NCI-H748 treated with DMSO at 0.1 percent for 48 hours (cell line): ENCODE measurements at regions not wholly inside any gene's neighbourhood (a gene's known extent, or its start where the extent isn't known, plus 50 kb on each side); places are given as distances from the start of the nearest gene placed in this dataset.
"Not testable (repeated sequence)": the region's sequence is repeated elsewhere in the genome, so short reads cannot be mapped to it uniquely, and the experiment has no call there.

ENCODE experiments used
- DNase-seq: peaks from one replicate; lab custom pipeline; 2025; lab: John Stamatoyannopoulos, UW

DNA sequence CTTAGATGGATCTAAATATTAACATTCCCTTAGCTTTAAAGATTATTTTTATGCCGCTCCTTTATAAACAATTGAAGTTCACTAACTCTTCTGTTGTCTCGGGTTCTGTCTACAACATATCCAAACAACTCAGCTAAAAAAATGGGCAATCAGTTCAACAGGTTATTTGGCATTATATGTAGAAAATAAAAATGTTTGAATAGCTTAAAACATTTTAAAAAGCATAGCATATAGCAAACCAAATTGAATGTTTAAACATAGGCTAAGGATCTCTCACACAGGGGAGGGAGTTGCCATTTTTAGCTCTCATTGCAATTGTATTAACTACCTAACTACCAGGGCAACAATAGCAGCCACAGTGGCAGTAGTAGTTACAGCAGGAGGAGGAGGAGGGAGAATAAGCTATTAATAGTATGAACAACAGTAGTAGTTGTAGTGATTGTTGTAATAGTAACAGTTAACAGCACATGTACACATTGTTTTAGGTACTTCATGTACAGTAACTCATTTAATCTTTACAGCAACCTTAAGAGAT is 404.2 kb downstream of the KCNRG start:
- no peak for DNase-seq

DNA sequence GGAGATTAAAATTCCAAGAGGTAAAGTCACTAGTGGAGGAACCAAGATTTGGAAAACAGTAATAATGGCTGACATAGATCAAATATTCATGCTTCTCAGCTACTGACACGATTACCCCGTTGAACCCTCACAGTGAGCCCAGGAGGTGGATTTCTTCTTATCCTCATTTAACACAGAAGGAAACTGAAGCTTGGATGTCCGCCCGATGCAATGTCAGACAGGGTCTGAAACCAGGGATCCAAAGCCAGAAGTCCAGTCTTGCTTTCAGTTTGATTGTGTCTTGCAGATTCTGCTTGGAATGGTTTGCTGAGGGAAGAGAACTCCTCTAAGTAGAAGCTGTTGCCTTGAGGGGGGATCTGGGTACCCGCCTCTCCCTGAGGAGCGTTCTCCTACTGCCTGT is 404.7 kb downstream of the KCNRG start:
- DNase-seq, result no peak

DNA sequence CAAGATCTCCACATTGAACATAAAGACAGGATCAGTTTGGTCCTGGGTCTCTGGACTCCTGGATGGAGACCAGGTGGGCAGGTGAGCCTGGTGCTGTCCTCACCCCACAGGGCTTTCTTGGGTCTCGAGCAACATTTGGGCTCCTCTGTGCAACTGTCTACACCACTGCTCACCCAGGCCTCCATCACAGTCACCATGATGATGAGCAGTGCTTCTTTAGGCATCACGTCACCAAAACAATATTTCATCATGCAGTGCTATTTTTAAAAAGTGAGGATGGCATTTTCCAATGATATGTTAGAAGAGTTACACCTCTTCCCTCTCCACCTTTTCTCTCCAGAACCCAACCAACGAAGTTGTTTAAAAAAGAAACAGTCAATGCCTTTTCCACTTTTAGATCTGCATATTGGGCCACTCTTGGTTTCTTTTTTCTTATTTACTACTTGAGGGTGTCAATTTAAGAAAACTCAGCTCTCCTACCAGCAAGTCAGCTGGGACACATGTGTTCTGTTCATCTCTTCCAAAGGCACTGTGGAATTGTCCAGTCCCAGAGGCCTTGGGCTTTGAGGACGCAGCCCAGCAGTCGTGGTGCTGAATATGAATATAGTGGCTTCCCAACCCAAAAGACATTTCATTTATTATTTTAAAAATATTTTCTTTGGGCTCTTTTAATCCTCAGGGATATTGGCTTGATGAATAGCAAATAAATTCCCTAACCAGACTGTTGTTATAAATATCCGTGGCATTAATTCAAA is 405.7 kb downstream of the KCNRG start:
- DNase-seq, result no peak

DNA sequence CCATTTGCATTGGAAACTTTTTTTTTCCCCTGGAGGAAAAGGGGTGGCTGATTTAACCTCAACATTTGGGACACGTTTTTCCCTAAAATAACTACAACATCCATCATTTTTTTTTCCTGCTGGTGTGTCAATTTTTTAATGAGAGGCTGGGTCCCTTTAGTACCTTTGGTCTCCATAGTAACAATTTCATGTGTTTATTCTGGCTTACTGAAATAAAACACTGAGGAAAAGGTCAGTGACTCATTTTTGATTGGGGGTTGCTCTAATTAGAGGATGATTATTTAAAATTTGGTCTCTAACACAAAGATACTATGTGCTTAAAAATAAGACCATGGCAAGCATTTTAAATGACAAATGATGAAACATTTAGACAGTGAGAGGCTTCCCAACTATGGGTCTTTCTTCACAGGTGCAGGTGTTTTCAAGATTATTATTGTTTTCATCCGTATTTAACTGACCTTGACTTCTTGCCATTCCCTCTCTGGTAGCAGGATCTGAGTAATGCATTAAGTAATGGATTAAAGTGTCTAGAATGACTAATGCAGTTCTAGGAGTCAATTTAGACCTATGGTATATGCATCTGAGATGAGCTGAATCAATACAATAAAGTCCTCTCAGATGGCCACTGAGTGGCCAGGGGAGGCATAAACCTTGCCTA is 406.4 kb downstream of the KCNRG start:
- DNase-seq, result peak; percentile 87

- DNase-seq, result peak; percentile 75
Observed at GRCh38 chr13:50422181-50423148, 407.2 kb downstream of the KCNRG start.

- no peak for DNase-seq
Observed at GRCh38 chr13:50424993-50425392, 409.7 kb downstream of the KCNRG start.

GRCh38 chr13:50425772-50426171 is 410.5 kb downstream of the KCNRG start:
- DNase-seq, result no peak

DNA sequence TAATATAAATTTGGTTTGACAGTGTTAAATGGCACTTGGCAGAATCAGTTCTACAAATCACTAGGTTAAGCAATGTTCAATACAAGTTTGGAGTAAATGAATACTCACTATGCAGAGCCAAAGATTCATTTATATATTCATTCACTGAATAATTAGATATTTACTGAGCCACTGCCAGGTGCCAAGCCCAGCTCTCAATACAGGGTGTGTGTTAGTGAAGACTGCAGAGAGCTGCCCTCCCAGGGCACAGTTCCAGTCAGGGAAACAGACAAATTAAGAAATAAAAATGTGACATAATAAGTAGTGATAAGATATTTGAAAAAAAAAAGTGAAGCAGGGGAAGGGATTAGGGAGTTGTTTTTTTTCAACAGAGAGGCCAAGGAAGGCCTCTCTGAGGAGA is 411.7 kb downstream of the KCNRG start:
- no peak for DNase-seq

- not testable (repeated sequence) for DNase-seq
Observed at GRCh38 chr13:50427511-50427910, 412.3 kb downstream of the KCNRG start.

DNA sequence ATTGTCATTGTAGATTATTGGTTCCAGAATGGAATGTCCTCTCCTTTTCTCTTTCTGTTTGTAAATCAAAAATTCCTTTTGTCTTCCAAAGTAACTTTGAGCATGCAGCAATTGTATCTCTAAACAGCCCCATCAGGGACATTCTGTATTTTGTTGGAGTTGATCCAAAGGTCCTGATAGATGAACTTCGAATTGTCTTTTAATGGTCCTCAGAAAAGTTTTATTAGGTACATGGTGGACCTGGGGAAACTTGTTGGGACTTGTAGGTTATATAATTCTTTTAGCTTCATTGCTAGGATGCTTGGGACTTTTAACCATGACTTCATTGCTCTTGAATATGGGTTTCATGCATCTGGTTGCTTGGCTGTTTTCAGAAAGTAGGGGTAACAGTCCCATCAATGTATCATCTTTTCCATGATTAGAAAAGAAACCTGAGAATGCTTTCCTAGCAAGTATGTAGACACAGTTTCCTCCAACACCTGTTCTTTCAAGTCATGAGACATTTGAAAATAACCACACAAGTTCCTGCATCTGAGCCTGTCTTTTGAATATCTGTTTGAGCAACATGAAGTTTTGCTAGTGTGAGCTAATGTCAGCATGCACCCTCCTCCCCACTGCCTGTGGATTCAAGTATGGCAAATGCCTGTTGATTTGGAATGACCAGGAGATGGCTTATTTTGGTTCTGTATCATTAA is 413.1 kb downstream of the KCNRG start:
- no peak for DNase-seq

- DNase-seq, result no peak
Observed at GRCh38 chr13:50435011-50435410, 408.5 kb downstream of the DLEU7 start.

GRCh38 chr13:50437252-50437651 is 406.2 kb downstream of the DLEU7 start:
- no peak for DNase-seq

GRCh38 chr13:50438351-50438750 is 405.1 kb downstream of the DLEU7 start:
- DNase-seq, result no peak

- no peak for DNase-seq
Observed at GRCh38 chr13:50441130-50441529, 402.4 kb downstream of the DLEU7 start.

- no peak for DNase-seq
Observed at GRCh38 chr13:50444726-50445125, 398.8 kb downstream of the DLEU7 start.

GRCh38 chr13:50446611-50447010 is 396.9 kb downstream of the DLEU7 start:
- no peak for DNase-seq

DNA sequence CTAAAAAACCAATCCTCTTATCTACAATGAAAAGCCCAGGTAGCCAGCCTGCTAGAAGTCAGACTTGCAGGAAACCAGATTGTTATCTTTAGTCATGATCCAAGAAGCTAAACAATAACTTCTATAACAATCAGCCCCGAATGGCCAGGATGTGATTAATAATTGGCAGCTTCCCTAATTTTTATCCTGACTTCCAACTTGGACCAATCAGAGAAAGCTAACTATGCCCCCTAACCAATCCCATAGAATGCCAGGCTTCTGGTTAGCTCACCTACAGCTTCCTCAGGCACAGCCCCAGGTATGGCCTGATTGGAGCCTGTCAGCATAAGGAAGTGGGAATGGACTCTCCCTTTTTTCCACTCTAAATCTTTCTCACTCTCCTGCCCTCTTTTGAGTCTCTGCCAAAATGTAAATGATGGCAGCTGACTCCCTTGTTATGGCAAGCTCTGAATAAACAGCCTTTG is 394.9 kb downstream of the DLEU7 start:
- DNase-seq, result no peak

DNA sequence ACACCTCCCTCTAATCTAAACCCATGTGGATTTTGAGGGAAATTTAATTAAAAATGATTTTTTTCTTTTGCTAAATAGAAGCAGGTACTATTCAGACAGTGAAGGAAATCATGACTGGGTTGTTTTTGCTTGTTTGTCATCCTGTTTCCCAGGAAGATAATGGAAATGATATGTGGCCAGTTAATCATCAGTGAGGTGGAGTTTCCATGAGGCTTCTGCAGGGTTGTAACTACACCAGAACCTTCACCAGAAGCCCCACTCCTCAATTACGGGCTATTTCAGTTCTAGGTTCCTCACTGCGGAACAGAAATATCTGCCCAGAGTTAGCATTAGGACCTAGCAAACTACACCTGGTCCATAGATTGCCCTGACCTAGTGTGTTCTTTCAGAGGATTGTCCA is 394.0 kb downstream of the DLEU7 start:
- no peak for DNase-seq

DNA sequence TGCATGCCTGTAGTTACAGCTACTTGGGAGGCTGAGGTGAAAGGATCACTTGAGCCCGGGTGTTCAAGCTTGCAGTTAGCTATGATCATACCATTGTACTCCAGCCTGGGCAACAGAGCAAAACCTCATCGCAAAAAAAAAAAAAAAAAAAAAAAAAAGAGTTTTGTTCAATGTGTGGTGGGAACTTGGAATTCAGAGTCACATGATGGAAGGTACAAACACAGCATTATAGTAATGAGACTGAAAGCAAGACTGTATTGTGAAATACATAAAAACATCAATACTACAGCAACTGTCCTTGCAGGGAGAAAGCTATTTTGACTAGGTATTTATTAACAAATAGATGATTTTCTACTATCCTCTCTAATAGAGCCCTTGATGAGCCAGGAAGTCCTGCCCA is 393.2 kb downstream of the DLEU7 start:
- DNase-seq, result no peak

GRCh38 chr13:50451609-50452008 is 391.9 kb downstream of the DLEU7 start:
- no peak for DNase-seq

- no peak for DNase-seq
Observed at GRCh38 chr13:50452028-50452427, 391.5 kb downstream of the DLEU7 start.

DNA sequence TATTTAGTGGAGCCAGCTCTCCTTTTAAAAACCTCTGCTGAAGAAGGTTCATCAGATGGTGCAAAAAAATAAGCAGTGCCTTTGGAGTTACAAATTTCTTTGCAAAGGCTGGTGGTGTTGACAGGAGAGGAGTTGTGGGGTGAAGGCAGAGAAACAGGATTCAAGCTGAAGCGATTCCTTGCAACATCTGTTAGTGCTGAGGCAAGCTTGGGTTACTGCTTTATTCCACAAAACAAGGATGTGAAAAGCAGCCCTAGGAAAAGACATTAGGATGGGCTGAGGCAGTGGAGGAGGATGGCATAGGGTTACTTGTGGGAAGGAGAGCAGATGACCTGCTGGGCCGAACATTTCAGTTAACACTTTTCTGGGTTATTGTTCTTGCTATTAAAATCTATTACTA is 390.7 kb downstream of the DLEU7 start:
- DNase-seq, result no peak
